ENCODE measurements at regions not wholly inside any gene's neighbourhood (a gene's known extent, or its start where the extent isn't known, plus 50 kb on each side); places are given as distances from the start of the nearest gene placed in this dataset.
A peak's percentile ranks its signal among the peaks of the same experiment; 100 is the strongest.

DNA sequence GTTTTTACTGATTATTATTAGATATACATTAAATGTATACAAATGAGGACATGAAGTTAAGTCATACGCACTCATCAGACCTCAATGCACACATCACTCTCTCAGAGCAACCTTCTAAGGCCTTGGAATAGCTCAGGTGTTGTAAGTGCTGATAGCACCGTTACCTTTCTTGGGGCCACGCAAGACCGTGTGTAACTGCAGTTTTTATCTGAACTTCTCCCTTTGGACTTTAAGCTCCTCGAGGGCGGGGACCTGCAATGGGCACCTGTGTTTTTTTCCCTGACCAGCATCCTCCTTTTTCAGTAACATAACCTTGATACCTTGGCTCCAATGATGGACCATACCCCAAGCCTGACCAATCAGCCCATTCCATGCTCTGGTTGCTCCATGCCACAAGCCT lies 136.5 kb upstream of the TMCC3 start:
- no peak for DNase-seq (ENCODE audit: low read depth in 2 of 2)

DNA sequence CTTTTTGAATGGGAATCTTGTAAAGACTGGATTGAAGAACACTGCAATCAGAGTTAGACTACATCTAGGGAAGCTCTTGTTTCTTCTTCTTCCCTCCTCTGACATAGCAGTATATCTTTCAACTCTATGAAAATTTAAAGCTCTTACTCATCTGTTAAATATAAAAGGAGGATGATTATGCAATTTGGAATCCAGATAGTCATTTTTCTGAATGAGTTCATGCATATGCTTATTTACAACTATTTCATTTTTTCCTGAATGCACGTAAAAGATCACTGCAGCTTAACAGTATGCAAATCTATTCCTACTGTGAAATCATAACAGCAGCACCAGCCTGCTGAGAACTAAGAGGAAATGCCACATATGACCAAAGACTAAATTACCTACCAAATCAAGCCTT lies 133.5 kb upstream of the TMCC3 start:
- DNase-seq (ENCODE audit: low read depth in 2 of 2) = no peak

DNA sequence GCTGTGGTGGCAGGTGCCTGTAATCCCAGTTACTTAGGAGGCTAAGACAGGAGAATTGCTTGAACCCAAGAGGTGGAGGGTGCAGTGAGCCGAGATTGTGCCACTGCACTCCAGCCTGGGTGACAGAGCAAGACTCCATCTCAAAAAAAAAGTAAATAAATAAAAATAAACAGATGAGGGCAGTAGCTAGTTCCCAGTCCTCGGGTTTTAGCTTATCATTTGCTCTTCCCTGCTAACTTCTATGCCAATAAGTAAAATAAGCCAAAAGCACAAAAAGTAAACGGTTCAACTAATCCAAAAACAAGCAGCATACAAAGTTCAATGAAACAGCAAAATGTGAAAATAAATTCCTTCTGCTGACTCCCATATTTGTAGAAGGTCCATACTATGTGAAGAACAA lies 133.0 kb upstream of the TMCC3 start:
- DNase-seq (ENCODE audit: low read depth in 2 of 2) = no peak

DNA sequence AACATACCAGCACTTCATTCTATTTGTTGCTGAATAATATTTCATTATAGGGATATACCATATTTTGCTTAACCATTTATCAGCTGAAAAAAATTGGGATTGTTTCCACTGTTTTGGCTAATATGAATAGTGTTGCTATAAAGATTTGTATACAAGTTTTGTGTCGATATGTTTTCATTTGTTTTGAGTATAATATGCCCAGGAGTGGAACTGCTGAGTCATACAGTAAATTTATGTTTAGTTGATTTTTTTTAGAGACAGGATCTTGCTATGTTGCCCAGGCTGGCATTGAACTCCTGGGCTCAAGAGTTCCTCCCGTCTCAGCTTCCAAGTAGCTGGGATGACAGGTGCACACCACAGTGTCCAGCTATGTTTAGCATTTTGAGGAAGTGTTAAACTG lies 131.5 kb upstream of the TMCC3 start:
- DNase-seq (ENCODE audit: low read depth in 2 of 2) = no peak

DNA sequence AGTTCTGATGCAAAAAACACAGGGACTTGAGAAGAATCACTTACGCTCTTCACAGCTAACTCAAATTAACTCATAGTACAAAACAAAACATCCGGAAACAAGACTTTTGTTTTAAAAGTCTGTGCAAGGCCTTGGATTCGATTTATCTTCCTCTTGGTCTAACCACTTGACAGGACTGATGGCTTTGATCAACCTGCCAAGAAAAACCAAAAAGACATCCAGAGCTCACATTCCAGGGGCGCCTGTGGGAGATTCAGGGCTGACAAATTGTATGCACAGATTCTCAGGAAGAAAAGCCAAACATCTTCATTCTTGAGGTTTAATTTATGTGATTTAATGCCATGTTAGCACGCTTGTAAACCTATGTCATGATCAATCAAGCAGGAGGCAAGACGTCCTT lies 129.1 kb upstream of the TMCC3 start:
- DNase-seq (ENCODE audit: low read depth in 2 of 2) = peak in 1 of 2 donors; percentile 45

DNA sequence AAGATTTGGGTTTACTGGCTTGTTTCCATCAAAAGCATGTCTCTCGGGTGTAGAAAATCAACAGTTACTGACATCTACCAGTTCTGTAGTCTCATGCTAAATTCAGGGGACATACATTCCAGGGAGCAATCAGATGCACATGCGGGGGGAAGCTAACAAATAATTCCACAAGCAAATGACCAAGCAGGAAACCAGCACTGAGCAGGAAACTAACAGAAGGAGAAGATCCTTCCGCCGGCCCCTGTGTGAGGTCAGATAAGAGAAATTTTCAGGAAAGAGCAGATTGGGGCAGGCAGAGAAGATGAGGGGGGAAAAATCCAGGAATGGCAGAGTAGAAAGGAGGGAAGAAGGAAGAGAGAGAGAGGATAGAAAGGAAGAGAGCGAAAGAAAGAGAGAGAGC lies 127.6 kb upstream of the TMCC3 start:
- peak; percentile 49 to 84 for DNase-seq (ENCODE audit: low read depth in 2 of 2)

DNA sequence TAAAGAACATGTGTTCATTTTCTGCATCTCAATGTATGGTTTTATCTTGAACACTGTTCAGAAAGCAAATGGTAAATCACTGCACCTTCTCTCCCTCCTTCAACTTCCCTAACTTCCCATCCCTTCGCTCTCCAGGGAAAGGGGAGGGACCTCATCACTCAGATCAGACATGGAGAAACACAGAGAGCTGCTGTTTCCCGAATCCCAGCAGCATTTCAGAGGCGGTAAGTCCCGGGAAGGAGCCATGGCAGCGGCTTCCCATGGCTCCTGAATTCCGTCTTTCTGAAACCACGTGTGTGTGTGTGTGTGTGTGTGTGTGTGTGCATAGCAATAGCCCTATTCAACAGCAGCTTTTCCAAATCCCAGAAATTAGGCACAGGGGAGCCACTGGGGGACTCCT lies 125.4 kb upstream of the TMCC3 start:
- DNase-seq (ENCODE audit: low read depth in 2 of 2) = no peak

DNA sequence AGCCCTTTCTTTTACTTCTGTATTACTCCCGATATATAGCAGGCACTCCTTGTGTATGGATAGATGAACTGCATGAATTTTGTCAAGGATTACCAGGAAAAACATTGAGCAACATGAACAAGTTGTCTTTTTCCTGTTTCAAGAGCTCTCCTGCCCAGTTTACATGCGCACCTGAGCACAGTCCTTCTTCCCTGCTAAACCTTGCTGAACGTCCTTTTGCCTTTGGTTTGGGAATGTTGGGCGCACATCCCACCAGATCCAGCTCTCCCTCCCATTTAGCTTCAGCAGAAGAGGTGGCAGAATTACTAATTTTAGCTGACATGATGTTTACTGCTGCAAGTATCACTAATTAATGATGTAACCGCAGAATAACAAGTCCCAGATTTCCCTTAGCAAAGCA lies 121.4 kb upstream of the TMCC3 start:
- no peak for DNase-seq (ENCODE audit: low read depth in 2 of 2)

DNA sequence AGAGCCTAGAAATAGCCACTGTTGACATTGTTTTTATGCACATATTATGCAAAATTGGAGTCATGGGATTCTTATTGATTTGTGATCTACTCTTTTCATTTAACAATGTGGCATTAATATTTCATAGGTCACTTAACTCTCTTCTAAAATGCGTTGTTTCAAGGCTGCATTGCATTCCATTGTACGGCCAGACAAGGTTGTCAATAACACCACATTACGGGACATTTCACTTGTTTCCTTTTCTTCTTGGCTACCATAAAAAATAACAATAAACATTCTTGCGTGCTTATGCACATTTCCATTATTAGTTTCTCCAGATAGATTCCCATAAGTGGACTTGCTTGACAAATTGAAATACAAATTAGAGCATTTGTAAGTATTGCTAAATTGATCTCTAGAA lies 120.8 kb upstream of the TMCC3 start:
- DNase-seq (ENCODE audit: low read depth in 2 of 2) = peak in 1 of 2 donors; percentile 64

DNA sequence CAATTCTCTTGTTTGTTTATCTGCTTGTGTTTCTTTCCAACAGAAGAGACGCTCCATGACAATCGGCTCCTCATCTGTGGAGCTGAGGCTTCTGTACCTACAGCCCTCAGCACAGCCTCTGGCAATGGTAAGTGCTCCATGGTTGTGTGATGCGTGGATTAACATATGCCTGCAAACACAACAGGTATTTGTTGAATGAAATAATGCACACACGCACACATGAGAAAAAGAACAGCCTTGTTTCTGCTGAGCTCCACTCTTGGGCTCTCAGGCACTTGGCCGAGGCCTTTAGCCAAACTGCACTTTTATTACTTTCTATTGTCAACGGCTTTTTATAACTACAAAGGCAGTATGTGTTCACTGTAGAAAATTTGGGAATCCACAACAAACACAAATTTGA lies 120.4 kb upstream of the TMCC3 start:
- DNase-seq (ENCODE audit: low read depth in 2 of 2) = no peak

DNA sequence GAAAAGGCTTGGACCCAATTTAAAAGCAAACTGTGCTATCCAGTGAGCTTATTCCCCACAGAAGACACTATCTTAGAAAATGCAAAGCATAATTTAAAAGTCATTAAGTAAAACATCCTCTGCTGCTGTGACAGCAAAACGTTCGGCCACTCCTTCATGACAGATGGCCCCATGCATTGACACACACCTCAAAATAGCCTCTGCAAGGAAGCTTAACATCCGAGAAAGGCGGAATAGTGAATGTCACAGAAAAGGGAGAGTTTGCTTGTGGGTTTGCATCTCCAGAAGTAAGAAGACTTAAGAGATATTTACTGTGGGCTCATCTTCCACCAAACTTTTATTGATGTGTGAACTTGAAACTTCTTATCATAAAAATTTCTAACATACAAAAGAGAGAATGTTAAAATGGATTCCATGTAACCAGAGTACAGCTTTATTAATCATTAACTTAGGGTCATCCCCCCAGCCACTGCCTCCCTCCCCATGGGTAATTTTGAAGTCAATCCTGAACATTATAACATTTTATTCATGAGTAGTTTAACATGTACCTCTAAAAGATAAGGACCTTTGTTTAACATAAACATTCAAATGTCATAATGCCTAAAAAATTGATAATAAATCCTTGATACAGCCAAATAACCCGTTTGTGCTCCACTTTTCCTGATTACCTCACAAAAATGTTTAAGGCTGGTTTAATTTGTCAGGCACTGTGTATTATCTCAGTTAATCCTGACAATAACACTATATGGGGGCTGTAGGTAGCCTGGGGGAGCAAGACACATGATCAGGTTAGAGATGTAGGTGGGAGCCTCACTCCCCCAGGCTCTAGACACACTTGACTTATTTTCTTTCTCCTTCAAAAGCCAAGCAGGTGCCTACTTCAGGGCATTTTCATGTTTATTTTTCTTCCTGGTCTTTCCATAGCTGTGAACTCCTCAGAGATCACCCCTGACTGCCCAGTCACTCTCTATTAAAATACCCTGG lies 119.7 kb upstream of the TMCC3 start:
- no peak for DNase-seq (ENCODE audit: low read depth in 2 of 2)

DNA sequence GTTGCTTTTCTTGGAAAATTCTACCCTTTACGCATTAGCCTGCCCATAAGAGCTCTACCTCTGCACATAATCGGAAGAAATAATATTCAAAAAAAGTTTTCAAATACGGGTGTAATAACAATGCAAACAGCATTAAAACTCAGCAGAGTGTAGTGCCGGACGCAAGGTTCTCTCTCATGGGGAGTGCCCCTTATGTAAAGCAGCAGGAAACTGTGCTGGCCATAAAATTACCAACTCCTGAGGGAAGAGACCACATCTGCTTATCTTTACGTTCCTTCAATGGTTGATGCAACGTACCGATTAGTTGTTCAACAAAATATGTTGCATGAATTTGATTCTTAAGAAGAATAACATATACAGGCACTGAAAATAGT lies 118.7 kb upstream of the TMCC3 start:
- DNase-seq (ENCODE audit: low read depth in 2 of 2) = peak in 1 of 2 donors; percentile 33

DNA sequence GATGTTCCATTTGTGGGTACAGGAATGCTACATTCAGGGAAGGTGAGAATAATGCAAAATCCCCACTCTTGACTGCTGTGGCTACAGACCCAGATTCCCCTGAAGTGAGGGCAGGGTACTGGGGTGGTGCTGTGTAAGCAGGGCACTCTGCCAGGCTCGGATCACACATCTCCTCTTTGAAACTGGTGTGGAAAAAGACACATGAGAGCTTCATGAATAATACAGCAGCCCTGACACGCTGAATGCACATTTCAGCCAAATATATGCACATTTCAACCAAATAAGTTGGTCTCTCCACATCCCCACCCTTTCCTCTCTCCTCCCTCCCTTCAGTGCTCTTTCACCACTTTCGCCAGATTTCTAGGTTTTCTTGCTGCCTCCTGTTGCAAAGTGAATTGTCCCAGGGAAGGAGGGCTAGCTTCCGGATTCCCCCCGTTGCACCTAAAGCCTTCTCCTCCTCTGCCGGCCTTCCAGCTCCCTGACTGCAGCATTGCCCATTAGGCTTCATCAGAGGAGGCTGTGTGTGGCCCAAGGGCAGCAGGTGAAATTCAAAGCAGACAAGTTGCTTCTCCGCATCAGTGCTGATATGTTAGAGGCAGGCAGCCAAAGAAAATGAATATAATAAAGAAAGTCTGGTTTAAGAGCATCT lies 118.2 kb upstream of the TMCC3 start:
- peak in 1 of 2 donors; percentile 32 for DNase-seq (ENCODE audit: low read depth in 2 of 2)

DNA sequence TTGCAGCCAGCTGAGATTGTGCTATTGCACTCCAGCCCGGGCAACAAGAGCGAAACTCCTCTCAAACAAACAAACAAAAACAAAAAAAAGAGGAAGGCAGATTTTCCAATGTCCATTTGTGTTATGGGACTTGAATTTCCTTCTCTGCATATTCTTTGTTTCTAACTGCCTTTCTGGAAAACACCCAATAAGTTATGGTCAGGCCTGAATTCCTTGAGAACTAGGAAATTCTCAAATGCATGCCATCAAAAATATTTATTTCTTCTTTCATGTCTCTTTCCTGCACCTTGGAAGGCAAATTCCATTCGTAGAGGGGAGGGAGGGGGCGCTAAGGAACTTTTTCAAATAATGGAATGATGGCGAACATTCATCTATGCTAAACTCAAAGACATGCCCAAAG lies 117.6 kb upstream of the TMCC3 start:
- peak in 1 of 2 donors; percentile 38 for DNase-seq (ENCODE audit: low read depth in 2 of 2)

DNA sequence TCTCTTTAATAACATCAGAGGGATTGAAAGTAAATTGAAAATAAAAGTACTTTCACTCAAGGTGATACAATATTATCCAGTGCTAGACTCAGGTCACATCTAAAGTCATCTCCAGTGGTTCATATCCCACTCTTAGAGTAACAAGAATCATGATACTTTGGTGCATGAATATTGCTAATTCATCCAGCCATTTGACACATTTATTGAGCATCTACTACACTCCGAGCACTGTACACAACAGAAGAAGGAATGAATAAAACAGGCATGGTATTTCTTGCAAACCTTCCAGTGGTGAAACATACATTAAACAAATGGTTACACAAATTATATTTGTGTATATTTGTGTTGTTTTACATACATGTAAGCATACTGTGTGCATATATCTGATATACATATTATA lies 116.0 kb upstream of the TMCC3 start:
- DNase-seq (ENCODE audit: low read depth in 2 of 2) = no peak

DNA sequence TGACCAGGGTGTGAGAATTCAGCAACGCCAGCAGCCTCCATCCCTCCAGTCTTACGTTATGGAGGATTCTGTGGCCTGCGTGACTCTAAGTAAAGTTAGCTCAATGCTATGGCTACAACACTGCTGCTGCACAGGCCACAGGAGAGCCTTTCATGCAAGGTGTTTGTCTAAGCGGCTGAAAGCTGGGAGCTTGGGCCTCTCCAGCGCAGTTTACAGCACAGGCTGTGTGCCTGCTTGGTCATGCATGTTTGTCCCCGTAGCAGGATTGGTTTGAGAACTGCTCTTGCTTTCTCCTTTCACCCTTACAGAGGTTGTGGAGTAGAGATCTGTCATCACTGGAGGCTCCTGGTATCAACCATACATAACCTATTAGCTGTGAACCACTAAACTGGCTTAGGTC lies 113.1 kb upstream of the TMCC3 start:
- DNase-seq (ENCODE audit: low read depth in 2 of 2) = no peak

DNA sequence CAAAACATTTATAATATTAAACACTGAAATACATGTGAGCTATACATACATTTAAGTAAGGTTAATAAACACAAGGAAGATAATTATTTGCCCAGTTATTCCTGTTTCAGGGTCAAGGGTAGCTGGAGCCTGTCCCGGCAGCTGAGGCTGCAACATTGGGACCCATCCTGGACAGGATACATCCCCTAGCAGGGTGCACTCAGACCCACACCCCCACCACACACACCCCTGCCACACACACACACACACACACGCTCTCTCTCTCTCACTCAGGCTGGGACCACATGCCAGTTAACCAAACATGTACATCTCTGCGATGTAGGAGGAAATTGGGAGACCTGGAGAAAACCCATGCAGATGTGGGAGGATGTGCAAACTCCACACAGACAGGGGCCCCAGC lies 112.6 kb upstream of the TMCC3 start:
- no peak for DNase-seq (ENCODE audit: low read depth in 2 of 2)

DNA sequence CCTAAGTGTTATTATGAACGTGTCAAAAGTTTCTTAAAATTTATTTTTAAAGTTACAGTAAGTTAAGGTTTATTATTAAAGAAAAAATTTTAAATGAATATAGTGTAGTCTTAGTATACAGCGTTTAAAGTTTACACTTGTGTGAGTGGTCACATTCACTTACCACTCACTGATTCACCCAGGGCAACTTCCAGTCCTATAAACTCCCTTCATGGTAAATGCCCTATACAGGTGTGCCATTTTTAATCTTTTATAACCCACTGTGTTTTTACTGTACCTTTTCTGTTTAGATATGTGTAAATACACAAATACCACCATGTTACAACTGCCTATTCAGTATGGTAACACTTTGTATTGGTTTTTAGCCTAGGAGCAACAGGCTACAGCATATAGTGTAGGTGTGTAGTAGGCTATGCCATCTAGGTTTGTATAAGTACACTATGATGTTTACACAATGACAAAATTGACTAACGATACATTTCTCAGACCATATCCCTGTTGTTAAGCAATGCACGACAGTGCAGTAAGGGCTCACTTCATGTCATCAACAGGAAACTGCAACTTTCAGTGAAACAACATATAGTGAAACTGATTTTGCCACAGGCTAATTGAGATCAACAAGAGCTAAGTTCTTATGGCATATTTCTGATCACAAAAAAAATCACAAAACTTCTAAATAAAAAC lies 112.0 kb upstream of the TMCC3 start:
- DNase-seq (ENCODE audit: low read depth in 2 of 2) = peak in 1 of 2 donors; percentile 34

DNA sequence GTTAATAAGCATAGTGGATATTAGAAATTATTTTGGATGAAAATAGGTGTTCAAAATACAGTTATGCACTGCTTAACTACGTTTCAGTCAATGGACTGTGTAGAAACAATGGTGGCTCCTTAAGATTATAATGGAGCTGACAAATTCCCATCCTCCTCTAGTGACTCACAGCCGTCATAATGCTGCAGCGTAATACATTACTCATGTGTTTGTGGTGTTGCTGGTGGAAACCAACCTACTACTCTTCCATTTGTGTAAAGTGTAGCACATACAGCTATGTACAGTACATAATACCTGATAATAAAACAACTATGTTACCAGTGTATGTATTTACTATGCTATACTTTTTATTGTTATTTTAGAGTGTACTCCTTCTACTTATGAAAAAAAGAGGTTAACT lies 111.2 kb upstream of the TMCC3 start:
- peak; percentile 18 to 94 for DNase-seq (ENCODE audit: low read depth in 2 of 2)

DNA sequence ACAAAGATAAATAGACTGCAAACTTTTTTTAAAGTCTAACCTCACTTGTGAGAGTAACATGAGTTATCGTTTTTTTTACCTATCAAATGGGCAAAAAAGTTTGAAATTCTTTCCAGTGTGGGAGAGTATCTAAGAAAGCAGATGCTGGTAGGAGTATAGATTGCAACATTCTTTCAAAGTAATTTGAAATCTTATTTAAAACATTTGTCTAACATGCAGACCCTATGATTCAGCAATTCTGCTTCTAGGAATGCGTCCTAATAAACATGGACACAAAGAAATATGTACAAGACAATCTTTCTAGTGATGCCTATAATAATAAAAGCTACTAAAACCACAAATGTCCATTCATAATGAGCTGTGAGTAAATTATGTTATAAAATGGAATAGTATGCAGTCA lies 110.4 kb upstream of the TMCC3 start:
- DNase-seq (ENCODE audit: low read depth in 2 of 2) = no peak

DNA sequence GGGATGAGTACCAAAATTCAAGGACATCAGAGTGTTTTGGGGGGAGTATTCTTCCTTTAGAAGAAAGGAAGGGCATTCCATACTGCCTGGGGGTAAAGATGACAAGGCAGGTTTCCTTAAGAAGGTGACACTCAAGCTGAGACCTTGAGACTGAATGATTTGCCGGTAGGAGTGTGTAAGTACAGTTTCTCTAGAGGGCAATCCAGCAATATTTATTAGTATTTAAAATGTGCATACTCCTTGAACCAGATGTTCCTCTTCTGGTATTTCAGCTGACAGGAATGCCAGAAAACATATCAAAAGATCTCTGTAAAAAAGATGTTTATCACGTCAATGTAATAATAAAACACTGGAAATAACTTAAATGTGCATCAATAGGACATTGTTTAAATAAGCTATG lies 106.4 kb upstream of the TMCC3 start:
- no peak for DNase-seq (ENCODE audit: low read depth in 2 of 2)

DNA sequence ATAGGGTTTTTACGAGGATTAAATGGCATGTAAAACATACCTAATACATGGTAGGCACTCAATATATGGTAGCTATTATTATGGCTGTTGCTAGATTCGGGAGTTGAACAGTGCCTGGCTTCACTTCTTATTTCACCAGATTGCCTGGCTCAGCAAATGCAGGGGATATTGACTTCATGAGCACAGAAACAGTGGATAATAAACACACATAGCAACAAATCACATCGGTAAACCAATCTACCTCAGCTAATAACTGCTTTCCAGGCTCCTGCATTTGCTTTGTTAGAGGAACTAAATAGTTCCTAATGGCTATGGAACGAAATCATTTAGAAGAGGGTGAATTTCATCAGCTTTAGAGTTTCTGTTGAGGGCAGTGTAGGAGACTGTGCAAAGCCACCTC lies 105.2 kb upstream of the TMCC3 start:
- no peak for DNase-seq (ENCODE audit: low read depth in 2 of 2)
